ENCODE measurements at regions not wholly inside any gene's neighbourhood (a gene's known extent, or its start where the extent isn't known, plus 50 kb on each side); places are given as distances from the start of the nearest gene placed in this dataset.

DNA sequence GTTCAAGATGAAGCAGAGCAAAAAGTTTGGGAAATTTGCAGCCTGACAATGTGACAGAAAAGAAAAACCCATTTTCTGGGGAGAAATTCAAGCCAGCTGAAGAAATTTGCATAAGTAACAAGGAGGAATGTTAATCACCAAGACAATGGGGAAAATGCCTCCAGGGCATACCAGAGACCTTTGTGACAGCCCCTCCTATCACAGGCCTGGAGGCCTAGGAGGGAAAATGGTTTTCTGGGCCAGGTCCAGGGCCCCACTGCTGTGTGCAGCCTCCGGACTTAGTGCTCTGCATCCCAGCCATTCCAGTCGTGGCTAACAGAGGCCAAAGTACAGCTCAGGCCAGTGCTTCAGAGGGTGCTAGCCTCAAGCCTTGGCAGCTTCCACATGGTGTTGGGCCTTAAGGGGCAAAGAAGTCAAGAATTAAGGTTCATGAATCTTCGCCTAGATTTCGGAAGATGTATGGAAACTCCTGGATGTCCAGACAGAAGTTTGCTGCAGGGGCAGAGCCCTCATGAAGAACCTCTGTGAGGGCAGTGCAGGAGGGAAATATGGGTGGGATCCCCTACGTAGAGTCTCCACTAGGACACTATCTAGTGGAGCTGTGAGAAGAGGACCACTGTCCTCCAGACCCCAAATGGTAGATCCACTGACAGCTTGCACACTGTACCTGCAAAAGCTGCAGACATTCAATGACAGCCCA, 314.1 kb upstream of the TRIB2 start:
- Histone ChIP-seq H3F3A (ENCODE audit: control insufficient read depth, insufficient read depth) (no peaks in the 10 kb centered on the region), H3K9me2 (replicated peaks; ENCODE audit: control insufficient read depth, low read length) (no peaks in the 10 kb centered on the region), H3K36me3 (ENCODE audit: control insufficient read depth, low read length) (no peaks in the 10 kb centered on the region), H3K27ac (ENCODE audit: low read depth, low read length) (no peak overlapping the region), H3K9me3 (ENCODE audit: control insufficient read depth, insufficient read depth, low read length) (peaks cover 13% of the 10 kb centered on the region; the same call in 1 of the 2 replicates), H3K4me2 (ENCODE audit: low read length) (no peak overlapping the region), H3K4me3 (ENCODE audit: low read length) (no peak overlapping the region), H4K20me1 (ENCODE audit: control insufficient read depth, insufficient read depth, low read depth, low read length) (no peaks in the 10 kb centered on the region), H3K79me2 (ENCODE audit: control insufficient read depth, low read length) (no peaks in the 10 kb centered on the region), H3K27me3 (ENCODE audit: control insufficient read depth, low read length) (no peaks in the 10 kb centered on the region), H3K4me1 (ENCODE audit: control insufficient read depth, low read length) (no peaks in the 10 kb centered on the region)
- TF ChIP-seq, protein P1, sequence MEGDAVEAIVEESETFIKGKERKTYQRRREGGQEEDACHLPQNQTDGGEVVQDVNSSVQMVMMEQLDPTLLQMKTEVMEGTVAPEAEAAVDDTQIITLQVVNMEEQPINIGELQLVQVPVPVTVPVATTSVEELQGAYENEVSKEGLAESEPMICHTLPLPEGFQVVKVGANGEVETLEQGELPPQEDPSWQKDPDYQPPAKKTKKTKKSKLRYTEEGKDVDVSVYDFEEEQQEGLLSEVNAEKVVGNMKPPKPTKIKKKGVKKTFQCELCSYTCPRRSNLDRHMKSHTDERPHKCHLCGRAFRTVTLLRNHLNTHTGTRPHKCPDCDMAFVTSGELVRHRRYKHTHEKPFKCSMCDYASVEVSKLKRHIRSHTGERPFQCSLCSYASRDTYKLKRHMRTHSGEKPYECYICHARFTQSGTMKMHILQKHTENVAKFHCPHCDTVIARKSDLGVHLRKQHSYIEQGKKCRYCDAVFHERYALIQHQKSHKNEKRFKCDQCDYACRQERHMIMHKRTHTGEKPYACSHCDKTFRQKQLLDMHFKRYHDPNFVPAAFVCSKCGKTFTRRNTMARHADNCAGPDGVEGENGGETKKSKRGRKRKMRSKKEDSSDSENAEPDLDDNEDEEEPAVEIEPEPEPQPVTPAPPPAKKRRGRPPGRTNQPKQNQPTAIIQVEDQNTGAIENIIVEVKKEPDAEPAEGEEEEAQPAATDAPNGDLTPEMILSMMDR (IDR thresholded peaks at IDR 0.05; ENCODE audit: low read depth, low read length, poor library complexity, severe bottlenecking), result no peak
- no peak for TF ChIP-seq EZH2phosphoT487 (IDR thresholded peaks at IDR 0.05; ENCODE audit: borderline replicate concordance, low read length)

DNA sequence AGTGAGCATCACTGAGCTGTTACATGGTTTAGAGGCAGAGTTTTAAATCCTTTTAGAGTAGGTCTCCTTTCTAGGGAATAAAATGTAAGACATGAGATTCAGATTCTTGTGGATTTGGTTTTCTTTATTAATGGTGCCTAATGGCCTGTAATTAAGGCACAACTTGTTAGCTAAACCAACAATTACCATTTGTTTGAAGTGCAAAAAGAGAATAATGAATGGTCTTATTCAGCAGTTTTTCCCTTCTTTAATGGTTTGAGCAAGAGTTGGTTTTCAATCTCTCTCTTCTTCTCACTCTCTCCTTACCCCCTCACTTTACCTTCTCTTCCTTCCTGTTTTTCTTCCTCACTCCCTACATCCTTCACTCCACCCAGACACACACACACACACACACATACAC, 312.2 kb upstream of the TRIB2 start:
- no peak overlapping the region for H3K4me2 ChIP-seq (ENCODE audit: low read length)
- TF ChIP-seq, protein P1 (IDR thresholded peaks at IDR 0.05; ENCODE audit: low read depth, low read length, poor library complexity, severe bottlenecking), result no peak
- no peak for TF ChIP-seq EZH2phosphoT487 (IDR thresholded peaks at IDR 0.05; ENCODE audit: borderline replicate concordance, low read length)
- H3F3A ChIP-seq (ENCODE audit: control insufficient read depth, insufficient read depth), result no peaks in the 10 kb centered on the region
- H3K9me2 ChIP-seq (replicated peaks; ENCODE audit: control insufficient read depth, low read length), result no peaks in the 10 kb centered on the region
- no peaks in the 10 kb centered on the region for H3K27me3 ChIP-seq (ENCODE audit: control insufficient read depth, low read length)
- no peaks in the 10 kb centered on the region for H4K20me1 ChIP-seq (ENCODE audit: control insufficient read depth, insufficient read depth, low read depth, low read length)
- H3K4me1 ChIP-seq (ENCODE audit: control insufficient read depth, low read length), result no peaks in the 10 kb centered on the region
- H3K79me2 ChIP-seq (ENCODE audit: control insufficient read depth, low read length), result no peaks in the 10 kb centered on the region
- no peak overlapping the region for H3K27ac ChIP-seq (ENCODE audit: low read depth, low read length)
- no peaks in the 10 kb centered on the region for H3K36me3 ChIP-seq (ENCODE audit: control insufficient read depth, low read length)
- H3K4me3 ChIP-seq (ENCODE audit: low read length), result no peak overlapping the region
- peaks cover 13% of the 10 kb centered on the region; the same call in 1 of the 2 replicates for H3K9me3 ChIP-seq (ENCODE audit: control insufficient read depth, insufficient read depth, low read length)

DNA sequence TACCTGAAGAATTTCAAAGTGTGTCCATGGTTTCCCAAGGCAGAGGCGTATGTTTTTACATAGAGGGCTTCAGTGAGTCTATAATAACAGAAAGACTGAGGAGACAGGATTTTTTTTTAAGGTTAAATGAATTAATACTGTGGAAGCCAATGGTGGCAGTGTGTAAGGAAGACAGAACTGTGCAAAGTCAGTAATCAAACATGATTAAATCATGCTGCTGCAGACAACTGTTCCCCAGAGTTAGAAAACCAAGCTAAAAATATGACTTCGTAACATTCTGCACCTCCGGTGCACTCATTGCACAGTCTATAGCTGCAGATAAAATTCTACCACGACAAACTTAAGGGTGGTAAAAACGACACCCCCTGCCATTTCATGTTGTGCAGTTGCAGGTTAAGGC, 309.6 kb upstream of the TRIB2 start:
- H3K79me2 ChIP-seq (ENCODE audit: control insufficient read depth, low read length), result no peaks in the 10 kb centered on the region
- no peaks in the 10 kb centered on the region for H4K20me1 ChIP-seq (ENCODE audit: control insufficient read depth, insufficient read depth, low read depth, low read length)
- H3K36me3 ChIP-seq (ENCODE audit: control insufficient read depth, low read length), result no peaks in the 10 kb centered on the region
- H3K4me2 ChIP-seq (ENCODE audit: low read length), result no peak overlapping the region
- H3K4me3 ChIP-seq (ENCODE audit: low read length), result no peak overlapping the region
- no peaks in the 10 kb centered on the region for H3K4me1 ChIP-seq (ENCODE audit: control insufficient read depth, low read length)
- H3K27ac ChIP-seq (ENCODE audit: low read depth, low read length), result no peak overlapping the region
- TF ChIP-seq, protein P1 (IDR thresholded peaks at IDR 0.05; ENCODE audit: low read depth, low read length, poor library complexity, severe bottlenecking), result no peak
- TF ChIP-seq EZH2phosphoT487 (IDR thresholded peaks at IDR 0.05; ENCODE audit: borderline replicate concordance, low read length), result no peak
- no peaks in the 10 kb centered on the region for H3K27me3 ChIP-seq (ENCODE audit: control insufficient read depth, low read length)
- no peaks in the 10 kb centered on the region for H3F3A ChIP-seq (ENCODE audit: control insufficient read depth, insufficient read depth)
- no peaks in the 10 kb centered on the region for H3K9me2 ChIP-seq (replicated peaks; ENCODE audit: control insufficient read depth, low read length)
- H3K9me3 ChIP-seq (ENCODE audit: control insufficient read depth, insufficient read depth, low read length), result peaks cover 18% of the 10 kb centered on the region; the same call in 1 of the 2 replicates
